ENCODE measurements at regions not wholly inside any gene's neighbourhood (a gene's known extent, or its start where the extent isn't known, plus 50 kb on each side); places are given as distances from the start of the nearest gene placed in this dataset.

GRCh38 chr16:62644030-62644812 is 608.0 kb upstream of the CDH8 start:
- TF ChIP-seq CTCF (IDR thresholded peaks at IDR 0.05), result no peak
- TF ChIP-seq POLR2A (IDR thresholded peaks at IDR 0.05), result no peak
